ENCODE measurements at regions not wholly inside any gene's neighbourhood (a gene's known extent, or its start where the extent isn't known, plus 50 kb on each side); places are given as distances from the start of the nearest gene placed in this dataset.

DNA sequence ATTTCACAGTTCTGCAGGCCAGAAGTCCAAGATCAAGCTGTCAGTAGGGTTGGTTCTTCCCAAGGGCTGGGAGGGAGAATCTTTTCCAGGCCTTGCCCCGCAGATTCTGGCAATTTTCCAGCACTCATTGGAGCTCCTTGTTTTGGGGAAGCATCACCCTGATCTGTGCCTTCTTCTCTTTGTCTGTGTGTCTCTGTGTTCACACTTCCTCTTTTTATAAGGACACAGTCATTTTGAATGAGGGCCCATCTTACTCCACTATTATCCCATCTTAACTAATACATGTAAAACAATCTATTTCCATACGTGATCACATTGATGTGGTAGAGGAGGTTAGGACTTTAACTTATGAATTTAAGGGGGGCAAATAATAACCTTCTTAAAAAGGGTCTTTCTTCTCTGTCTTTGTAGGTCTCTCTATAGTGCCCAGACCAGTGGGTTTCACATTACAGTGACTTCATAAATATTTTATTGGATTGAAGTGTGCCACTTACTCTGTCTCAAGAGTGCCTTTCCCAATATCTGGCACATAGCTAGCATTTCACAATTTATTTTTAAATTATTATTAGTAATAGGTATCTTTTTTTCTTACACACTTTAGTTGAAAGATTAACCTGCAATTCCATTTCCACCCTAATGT, 68.9 kb upstream of the CBLN2 start:
- TF ChIP-seq, protein P1, sequence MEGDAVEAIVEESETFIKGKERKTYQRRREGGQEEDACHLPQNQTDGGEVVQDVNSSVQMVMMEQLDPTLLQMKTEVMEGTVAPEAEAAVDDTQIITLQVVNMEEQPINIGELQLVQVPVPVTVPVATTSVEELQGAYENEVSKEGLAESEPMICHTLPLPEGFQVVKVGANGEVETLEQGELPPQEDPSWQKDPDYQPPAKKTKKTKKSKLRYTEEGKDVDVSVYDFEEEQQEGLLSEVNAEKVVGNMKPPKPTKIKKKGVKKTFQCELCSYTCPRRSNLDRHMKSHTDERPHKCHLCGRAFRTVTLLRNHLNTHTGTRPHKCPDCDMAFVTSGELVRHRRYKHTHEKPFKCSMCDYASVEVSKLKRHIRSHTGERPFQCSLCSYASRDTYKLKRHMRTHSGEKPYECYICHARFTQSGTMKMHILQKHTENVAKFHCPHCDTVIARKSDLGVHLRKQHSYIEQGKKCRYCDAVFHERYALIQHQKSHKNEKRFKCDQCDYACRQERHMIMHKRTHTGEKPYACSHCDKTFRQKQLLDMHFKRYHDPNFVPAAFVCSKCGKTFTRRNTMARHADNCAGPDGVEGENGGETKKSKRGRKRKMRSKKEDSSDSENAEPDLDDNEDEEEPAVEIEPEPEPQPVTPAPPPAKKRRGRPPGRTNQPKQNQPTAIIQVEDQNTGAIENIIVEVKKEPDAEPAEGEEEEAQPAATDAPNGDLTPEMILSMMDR (conservative IDR thresholded peaks at IDR 0.05; ENCODE audit: control insufficient read depth, insufficient read depth, low read depth, low read length) = no peak
- H3K4me3 ChIP-seq (ENCODE audit: control insufficient read depth, low read depth, low read length) = no peak overlapping the region
- no peak for DNase-seq (ENCODE audit: low read depth)

DNA sequence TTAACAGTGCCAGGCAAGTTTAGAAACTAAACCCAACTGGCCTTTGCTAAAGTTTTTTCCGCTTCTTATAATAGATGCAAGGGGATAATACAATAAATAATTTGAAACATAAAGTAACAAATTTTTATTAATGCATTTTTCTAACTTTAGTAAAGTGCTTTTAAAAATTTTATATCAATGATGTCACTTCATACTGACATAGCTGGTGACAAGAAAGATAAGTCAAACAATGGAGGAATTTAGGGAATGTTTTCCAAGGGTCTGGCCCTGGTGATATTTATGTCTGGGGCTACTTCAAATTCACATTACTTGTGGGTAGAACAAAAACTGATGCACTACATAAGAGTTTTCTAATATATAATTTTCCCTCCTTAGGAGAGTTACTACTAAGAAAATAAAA, 61.2 kb upstream of the CBLN2 start:
- no peak for DNase-seq (ENCODE audit: low read depth)
- no peak overlapping the region for H3K4me3 ChIP-seq (ENCODE audit: control insufficient read depth, low read depth, low read length)
- TF ChIP-seq, protein P1 (conservative IDR thresholded peaks at IDR 0.05; ENCODE audit: control insufficient read depth, insufficient read depth, low read depth, low read length) = no peak

DNA sequence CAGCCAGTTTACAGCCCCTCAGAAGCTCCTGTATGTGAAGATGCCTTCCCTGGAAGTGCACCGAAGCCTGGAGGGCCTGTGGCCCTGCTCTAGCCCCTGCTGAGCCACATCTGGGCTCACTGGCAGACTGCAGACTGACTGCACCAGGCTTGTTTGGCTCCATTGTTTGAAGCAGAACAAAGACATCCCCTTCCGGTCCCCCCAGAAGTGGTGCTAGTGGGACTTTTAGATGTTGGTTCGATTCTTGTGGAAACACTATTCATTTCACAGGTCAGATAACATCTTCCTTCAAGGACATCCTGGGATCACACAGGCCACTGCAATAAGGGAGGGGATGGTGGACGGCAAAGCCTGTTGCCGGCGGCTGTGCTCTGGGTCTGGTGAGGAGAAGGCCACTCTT, 57.8 kb upstream of the CBLN2 start:
- TF ChIP-seq, protein P1 (conservative IDR thresholded peaks at IDR 0.05; ENCODE audit: control insufficient read depth, insufficient read depth, low read depth, low read length) = no peak
- DNase-seq (ENCODE audit: low read depth) = no peak
- H3K4me3 ChIP-seq (ENCODE audit: control insufficient read depth, low read depth, low read length) = no peak overlapping the region

DNA sequence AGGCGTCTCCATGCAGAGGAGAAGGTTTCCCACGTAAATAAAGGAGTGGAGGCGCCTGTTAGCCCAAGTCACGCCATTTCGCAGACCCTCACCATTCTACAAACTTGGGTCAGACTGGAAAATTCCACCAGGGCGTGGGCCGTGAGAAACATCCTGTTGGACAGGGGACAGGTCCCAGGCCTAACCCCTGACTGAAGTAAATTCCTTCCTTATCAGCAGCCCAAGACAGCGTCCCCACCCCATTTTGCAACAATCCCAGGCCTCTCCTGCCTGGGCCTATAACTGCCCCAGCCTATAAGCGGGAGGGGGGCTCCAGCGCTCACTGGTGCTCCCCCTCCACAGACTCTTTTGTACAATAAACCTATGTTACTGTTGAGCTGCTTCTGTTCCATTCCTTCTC, 57.3 kb upstream of the CBLN2 start:
- TF ChIP-seq, protein P1 (conservative IDR thresholded peaks at IDR 0.05; ENCODE audit: control insufficient read depth, insufficient read depth, low read depth, low read length) = no peak
- no peak overlapping the region for H3K4me3 ChIP-seq (ENCODE audit: control insufficient read depth, low read depth, low read length)
- DNase-seq (ENCODE audit: low read depth) = no peak
